HG03060 (cell line): ENCODE measurements at regions not wholly inside any gene's neighbourhood (a gene's known extent, or its start where the extent isn't known, plus 50 kb on each side); places are given as distances from the start of the nearest gene placed in this dataset.

Experiments
- ATAC-seq: cut with Tn5 transposase; IDR thresholded peaks from one replicate; pipeline ENCODE4 v1.9.1; 2021; ENCODE audit warnings: low read depth, moderate number of reproducible peaks; ENCODE audit not compliant: unreplicated experiment

DNA sequence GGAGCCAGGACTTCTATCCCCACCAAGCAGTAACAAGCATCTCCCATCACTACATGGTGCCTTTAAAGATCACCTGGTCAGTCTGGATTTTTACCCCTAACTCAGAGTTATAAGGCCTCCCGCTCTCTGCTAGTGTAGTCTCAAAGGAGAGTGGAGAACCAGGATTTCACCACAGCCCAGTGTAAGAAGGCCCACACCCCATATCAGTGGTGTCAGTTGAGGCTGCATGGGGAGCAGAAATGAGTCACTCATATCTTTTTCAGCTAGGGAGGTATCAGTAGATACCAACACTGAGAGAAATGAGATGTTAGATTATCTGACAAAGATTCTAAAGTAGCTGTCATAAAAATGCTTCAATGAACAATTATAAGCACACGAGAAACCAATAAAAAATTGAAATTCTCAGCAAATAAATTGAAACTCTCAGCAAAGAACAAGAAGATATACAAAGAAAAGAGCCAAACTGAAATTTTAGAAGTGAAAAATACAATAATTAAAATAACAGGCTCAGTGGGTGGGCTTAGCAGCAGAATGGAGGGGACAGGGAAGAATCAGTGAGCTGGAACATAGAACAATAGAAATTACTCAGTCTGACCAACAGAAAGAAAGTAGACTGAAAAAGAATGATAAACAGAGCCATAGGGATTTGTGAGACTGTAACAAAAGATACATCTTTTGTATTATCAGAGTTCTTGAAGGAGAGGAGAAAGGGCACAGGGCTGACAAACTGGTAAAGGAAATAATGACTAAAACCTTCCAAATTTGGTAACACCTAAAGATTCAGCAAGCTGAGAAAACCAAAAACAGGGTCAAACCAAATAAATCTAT is 257.7 kb downstream of the ANAPC1 start:
- ATAC-seq: no peak

DNA sequence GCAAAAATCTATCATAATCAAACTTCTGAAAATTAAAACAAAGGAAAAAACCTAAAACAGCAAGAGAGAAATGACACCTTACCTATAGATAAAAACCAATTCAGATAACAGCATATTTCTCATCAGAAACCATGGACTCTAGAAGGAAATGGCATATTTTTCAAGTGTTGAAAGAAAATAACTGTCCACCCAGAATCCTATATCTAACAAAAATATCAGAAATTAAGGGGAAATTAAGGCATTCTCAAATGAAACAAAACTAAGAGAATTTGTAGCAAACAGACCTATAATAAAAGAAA is 257.2 kb downstream of the ANAPC1 start:
- no peak for ATAC-seq

DNA sequence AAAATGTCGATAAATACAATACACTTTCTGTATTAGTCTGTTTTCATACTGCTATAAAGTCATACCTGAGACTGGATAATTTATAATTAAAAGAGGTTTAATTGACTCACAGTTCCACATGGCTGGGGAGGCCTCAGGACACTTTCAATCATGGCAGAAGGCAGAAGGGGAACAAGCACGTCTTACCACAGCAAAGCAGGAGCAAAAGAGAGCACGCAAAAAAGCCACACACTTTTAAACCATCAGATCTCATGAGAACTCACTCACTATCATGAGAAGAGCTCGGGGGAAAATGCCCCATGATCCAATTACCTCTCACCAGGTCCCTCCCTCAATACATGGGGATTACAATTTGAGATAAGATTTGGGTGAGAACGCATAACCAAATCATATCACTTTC is 256.7 kb downstream of the ANAPC1 start:
- ATAC-seq: no peak

DNA sequence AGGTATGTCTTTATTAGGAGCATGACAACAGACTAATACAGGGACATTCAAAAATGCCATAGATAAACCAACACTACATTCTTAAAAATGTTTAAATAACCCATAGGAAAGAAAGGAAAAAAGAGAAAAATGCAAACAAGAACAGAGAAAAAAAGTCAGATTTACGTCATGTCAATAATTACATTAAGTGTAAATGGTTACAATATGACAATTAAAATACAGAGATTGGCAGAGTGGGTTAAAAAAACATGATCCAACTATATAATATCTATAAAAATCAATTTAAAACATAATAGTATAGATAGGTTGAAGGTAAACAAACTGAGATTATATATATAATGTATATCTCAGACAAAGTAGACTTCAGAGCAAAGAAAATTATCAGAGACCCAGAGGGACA is 255.8 kb downstream of the ANAPC1 start:
- ATAC-seq: no peak

GRCh38 chr2:111629983-111630382 is 254.0 kb downstream of the ANAPC1 start:
- ATAC-seq: no peak

GRCh38 chr2:111632661-111633060 is 251.3 kb downstream of the ANAPC1 start:
- ATAC-seq: no peak

DNA sequence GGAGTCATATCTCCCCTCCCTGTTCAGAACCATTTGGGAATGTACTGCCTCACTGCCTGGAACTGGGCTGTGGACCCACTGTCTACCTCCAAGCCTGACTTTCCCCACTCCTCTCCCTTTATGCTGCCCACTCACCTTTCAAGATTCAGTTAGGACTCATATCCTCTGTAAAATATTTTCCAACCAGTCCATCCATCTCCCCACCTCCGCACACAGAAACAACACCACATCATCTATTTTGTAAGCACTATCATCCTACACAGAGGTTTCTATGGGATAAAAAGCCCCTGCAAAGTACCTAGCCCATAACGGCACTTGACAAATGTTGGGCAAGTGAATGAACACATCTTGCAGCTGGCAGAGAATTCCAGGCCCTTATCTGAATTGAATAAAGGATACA is 250.8 kb downstream of the ANAPC1 start:
- ATAC-seq: no peak

DNA sequence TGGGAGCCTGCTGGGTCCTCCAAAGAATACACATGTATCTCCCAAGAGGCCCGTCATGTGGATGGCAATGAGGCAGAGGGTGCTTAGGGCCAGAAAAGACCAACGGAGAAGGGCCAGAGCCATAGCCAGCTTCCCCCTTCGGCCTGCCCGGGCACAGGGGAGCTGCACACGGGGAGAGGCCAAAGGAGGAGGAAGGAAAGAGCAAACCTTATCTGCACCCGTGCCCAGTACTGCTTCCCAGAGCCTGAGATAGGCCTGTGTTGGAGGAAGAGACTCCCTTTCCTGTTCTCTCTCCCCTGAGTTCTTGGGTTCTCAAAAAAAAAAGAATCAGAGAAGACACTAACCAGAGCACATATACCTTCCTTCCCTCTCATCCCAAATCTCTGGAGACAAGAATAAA is 250.3 kb downstream of the ANAPC1 start:
- ATAC-seq: no peak

DNA sequence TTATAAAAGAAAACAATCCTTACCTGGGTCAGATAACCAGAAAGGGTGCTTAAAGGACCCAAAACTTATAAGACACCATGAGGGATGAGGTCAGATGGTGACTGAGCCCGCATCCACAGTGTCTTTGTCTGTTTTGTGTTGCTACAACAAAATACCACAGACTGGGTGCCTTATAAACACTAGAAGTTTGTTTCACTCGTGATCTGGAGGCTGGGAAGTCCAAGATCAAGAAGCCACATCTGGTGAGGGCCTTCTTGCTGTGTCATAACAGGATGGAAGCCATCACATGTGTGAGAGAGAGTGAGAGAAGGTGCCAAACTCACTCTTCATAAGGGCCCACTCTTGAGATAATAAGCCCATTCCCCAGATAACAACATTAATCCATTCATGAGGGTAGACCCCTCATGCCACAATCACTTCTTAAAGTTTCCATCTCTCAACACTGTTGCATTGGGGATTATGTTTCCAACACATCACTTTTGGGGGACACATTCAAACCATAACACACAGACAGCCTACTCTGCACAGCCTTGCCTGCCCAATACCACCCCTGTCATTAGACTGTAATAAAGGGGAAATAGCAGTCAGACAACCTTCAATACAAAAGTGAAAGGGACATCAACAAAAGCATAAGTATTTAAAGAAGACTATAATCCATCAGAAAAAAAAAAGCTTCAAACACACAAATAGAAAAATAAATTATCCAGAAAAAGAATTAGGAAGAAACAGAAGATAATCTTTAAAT is 249.8 kb downstream of the ANAPC1 start:
- ATAC-seq: no peak

DNA sequence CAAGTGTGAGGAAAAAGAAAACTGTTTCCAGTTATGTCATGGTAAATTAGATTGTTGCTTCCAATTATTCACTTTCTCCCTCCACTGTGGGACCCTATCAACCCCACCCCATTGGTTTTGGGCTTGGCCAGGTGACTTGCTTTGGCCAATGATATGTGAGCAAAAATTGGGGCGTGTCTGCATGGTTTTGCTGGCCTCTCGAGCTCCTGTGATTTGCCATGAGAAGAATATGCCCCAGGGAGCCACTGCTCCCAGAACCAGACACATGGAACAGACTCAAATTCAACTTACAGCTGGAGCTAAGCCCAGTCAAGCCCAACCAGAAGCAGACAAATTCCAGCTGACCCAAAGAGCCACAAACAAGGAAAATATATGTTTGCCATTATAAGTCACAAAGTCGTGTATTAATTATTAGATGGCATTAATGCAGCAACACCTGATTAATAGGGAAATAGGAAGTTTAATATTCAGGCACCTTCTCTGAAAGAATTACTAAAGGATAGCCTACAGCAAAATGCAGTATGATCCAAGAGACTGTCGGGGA is 248.9 kb downstream of the ANAPC1 start:
- no peak for ATAC-seq

- no peak for ATAC-seq
Observed at GRCh38 chr2:111636905-111637304, 247.1 kb downstream of the ANAPC1 start.

GRCh38 chr2:111638274-111638877 is 245.6 kb downstream of the ANAPC1 start:
- ATAC-seq: no peak

GRCh38 chr2:111640480-111640879 is 243.5 kb downstream of the ANAPC1 start:
- ATAC-seq: no peak

- ATAC-seq: no peak
Observed at GRCh38 chr2:111642586-111643327, 241.2 kb downstream of the ANAPC1 start.

DNA sequence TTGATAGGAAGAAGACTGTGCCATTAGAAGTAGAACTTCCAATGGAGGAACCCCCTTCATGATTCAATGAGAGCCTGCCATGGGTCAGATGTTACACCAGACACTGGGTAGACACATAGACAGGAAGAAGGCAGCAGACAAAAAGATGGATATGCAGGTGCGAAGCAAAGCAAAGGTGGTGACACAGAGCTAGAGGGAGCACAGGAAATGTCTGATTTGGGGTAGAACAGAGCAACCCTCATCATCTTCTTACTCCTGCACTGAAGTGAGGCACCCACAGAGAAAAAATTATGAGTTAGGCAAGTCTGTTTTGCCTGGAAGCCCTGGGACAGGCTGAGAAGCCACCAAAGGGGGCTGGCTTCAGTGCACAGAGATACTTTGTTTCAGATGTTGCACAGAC is 240.2 kb downstream of the ANAPC1 start:
- no peak for ATAC-seq

DNA sequence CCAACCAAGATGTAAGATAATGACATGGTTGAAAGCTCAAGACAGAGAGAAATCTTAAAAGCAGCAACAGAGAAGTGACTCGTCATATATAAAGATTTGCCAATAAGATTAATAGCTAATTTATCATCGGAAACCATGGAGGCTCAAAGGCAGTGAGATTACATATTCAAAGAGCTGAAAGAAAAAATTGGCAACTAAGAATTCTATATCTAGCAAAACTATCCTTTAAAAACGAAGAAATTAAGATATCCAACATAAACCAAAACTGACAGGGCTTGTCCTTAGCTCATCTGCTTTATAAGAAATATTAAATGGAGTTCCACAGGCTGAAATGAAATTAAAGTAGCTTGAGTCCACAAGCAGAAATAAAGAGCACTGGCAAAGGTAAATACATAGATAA is 236.6 kb downstream of the ANAPC1 start:
- no peak for ATAC-seq

DNA sequence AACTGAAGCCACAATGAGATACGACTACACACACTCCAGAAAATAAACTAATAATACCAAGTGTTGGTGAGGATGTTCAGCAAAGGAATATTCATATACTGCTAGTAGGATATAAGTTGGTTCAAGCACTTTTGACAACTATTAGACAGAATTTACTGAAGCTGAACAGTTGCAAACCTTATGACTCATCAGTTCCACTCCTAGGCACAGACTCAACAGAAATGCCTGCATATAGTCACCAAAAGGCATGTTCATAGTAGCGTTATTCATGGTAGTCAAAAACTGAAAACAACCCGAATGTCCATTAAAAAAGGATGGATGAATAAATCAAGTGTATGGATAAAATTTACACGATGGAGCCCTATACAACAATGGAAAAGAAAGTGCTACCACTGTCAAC is 232.0 kb downstream of the ANAPC1 start:
- no peak for ATAC-seq

DNA sequence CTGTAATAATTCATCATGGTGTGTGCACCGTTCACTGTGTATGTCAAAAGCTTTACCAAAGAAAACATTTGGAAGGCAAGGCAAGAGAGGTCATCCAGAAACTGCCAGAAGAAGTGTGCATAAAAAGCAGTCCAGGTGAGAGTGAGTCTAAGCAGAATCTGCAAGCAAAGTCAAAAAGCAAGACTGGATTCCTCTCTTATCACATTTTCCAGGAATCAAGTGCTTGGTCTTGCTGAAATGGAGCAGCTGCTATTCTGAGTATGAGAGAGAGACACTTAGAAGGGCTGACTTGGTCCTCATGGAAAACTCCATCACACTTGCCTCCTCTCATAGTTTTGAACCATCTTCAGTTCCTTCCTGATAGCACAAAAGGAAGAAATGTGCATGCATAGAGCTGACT is 231.3 kb downstream of the ANAPC1 start:
- no peak for ATAC-seq

- ATAC-seq: no peak
Observed at GRCh38 chr2:111653103-111653624, 230.8 kb downstream of the ANAPC1 start.

DNA sequence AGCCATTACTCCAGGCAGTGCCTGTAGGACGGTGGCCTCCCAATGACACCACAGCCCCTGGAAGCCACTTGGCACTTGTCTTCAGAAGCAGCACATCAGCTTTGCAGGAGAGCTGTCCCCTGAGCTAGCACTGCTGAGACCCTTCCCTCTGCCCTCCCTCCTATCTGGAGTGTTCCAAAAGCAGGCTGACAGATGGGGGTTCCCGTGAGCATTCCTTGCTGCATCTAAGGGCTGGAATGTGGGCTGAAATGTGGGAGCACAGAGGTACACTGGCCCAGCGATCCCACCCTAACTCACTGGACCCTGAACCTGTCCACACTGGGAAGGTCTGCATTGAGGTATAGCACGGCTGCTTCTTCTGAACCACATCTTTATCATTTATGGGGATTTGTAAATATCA is 230.1 kb downstream of the ANAPC1 start:
- no peak for ATAC-seq

GRCh38 chr2:111654829-111655228 is 229.2 kb downstream of the ANAPC1 start:
- no peak for ATAC-seq
